ACC112 (cell line): ENCODE measurements at regions not wholly inside any gene's neighbourhood (a gene's known extent, or its start where the extent isn't known, plus 50 kb on each side); places are given as distances from the start of the nearest gene placed in this dataset.
"Not testable (repeated sequence)": the region's sequence is repeated elsewhere in the genome, so short reads cannot be mapped to it uniquely, and the experiment has no call there.

Experiments
- H2AFZ ChIP-seq: fragments of 200-600 bp; sonication (generic); one replicate; pipeline ENCODE4 v1.6.0; 2017; ENCODE audit warnings: antibody characterized with exemption, low read length; ENCODE audit not compliant: unreplicated experiment
- H3K27ac ChIP-seq: fragments of 200-600 bp; sonication (generic); 2 replicates; pipeline ENCODE4 v1.5.1; 2014; ENCODE audit warnings: low read depth, mild to moderate bottlenecking, antibody characterized with exemption, low read length, moderate library complexity
- H3K27me3 ChIP-seq: fragments of 200-600 bp; sonication (generic); 2 replicates; pipeline ENCODE4 v1.6.1; 2014; ENCODE audit warnings: mild to moderate bottlenecking, antibody characterized with exemption, low read length, moderate library complexity, mixed read lengths; ENCODE audit not compliant: insufficient read depth
- H3K36me3 ChIP-seq: fragments of 200-600 bp; sonication (generic); 2 replicates; pipeline ENCODE4 v1.6.1; 2016; ENCODE audit warnings: mild to moderate bottlenecking, antibody characterized with exemption, low read length, moderate library complexity, mixed read lengths; ENCODE audit not compliant: insufficient read depth
- H3K4me1 ChIP-seq: fragments of 200-600 bp; sonication (generic); one replicate; pipeline ENCODE4 v1.6.1; 2016; ENCODE audit warnings: low read length, mixed read lengths; ENCODE audit not compliant: insufficient read depth, unreplicated experiment, control insufficient read depth
- H3K4me3 ChIP-seq: fragments of 200-600 bp; sonication (generic); 2 replicates; pipeline ENCODE4 v1.5.1; 2014; ENCODE audit warnings: mild to moderate bottlenecking, low read depth, low read length
- H3K79me2 ChIP-seq: fragments of 200-600 bp; sonication (generic); one replicate; pipeline ENCODE4 v1.6.0; 2016; ENCODE audit warnings: low read length; ENCODE audit not compliant: control insufficient read depth, unreplicated experiment, insufficient read depth

- no peak overlapping the region for H3K4me3 ChIP-seq
- H2AFZ ChIP-seq: no peak overlapping the region
These were observed 233.6 kb downstream of the SYT10 start for GRCh38 chr12:33205981-33206380.

GRCh38 chr12:33194389-33194788 lies 245.2 kb downstream of the SYT10 start:
- H3K4me3 ChIP-seq, H3K27me3 ChIP-seq, H3K27ac ChIP-seq, H2AFZ ChIP-seq, H3K4me1 ChIP-seq, H3K36me3 ChIP-seq, H3K79me2 ChIP-seq: not testable (repeated sequence)

More at GRCh38 chr12:33205981-33206380, 233.6 kb downstream of the SYT10 start:
- peaks cover 4% of the 10 kb centered on the region; the same call in 1 of the 2 replicates for H3K27me3 ChIP-seq
- H3K4me1 ChIP-seq: no peaks in the 10 kb centered on the region
- H3K36me3 ChIP-seq: no peaks in the 10 kb centered on the region
- H3K27ac ChIP-seq: no peak overlapping the region
- no peaks in the 10 kb centered on the region for H3K79me2 ChIP-seq

GRCh38 chr12:33192226-33192625 lies 247.4 kb downstream of the SYT10 start:
- H3K4me3 ChIP-seq: no peak overlapping the region
- no peaks in the 10 kb centered on the region for H3K4me1 ChIP-seq
- no peaks in the 10 kb centered on the region for H3K27me3 ChIP-seq
- no peak overlapping the region for H2AFZ ChIP-seq
- H3K36me3 ChIP-seq: no peaks in the 10 kb centered on the region
- no peaks in the 10 kb centered on the region for H3K79me2 ChIP-seq
- H3K27ac ChIP-seq: no peak overlapping the region

- Histone ChIP-seq H2AFZ (no peak overlapping the region), H3K36me3 (no peaks in the 10 kb centered on the region), H3K4me3 (no peak overlapping the region), H3K27ac (no peak overlapping the region), H3K4me1 (no peaks in the 10 kb centered on the region), H3K79me2 (no peaks in the 10 kb centered on the region), H3K27me3 (no peaks in the 10 kb centered on the region)
These were observed 252.2 kb downstream of the SYT10 start for GRCh38 chr12:33187409-33187808.

- Histone ChIP-seq H3K36me3 (no peaks in the 10 kb centered on the region), H3K4me1 (no peaks in the 10 kb centered on the region), H3K27me3 (no peaks in the 10 kb centered on the region), H3K79me2 (no peaks in the 10 kb centered on the region), H2AFZ (no peak overlapping the region), H3K27ac (no peak overlapping the region), H3K4me3 (no peak overlapping the region)
These were observed 255.5 kb downstream of the SYT10 start for GRCh38 chr12:33184161-33184560.

GRCh38 chr12:33182485-33182884 lies 257.1 kb downstream of the SYT10 start:
- Histone ChIP-seq H3K36me3 (no peaks in the 10 kb centered on the region), H3K79me2 (no peaks in the 10 kb centered on the region), H3K4me3 (no peak overlapping the region), H2AFZ (no peak overlapping the region), H3K4me1 (no peaks in the 10 kb centered on the region), H3K27ac (no peak overlapping the region), H3K27me3 (no peaks in the 10 kb centered on the region)

GRCh38 chr12:33180918-33181317 lies 258.7 kb downstream of the SYT10 start:
- H3K27me3 ChIP-seq: no peaks in the 10 kb centered on the region
- no peaks in the 10 kb centered on the region for H3K36me3 ChIP-seq
- no peak overlapping the region for H3K27ac ChIP-seq
- H2AFZ ChIP-seq: no peak overlapping the region
- H3K4me3 ChIP-seq: no peak overlapping the region
- H3K4me1 ChIP-seq: no peaks in the 10 kb centered on the region
- no peaks in the 10 kb centered on the region for H3K79me2 ChIP-seq

- not testable (repeated sequence) for H3K27me3 ChIP-seq, H3K4me1 ChIP-seq, H3K36me3 ChIP-seq, H3K4me3 ChIP-seq, H3K27ac ChIP-seq, H3K79me2 ChIP-seq, H2AFZ ChIP-seq
These were observed 269.7 kb upstream of the PKP2 start for GRCh38 chr12:33166260-33166659.

GRCh38 chr12:33156042-33156441 lies 259.5 kb upstream of the PKP2 start:
- no peaks in the 10 kb centered on the region for H3K79me2 ChIP-seq
- no peak overlapping the region for H3K27ac ChIP-seq
- no peaks in the 10 kb centered on the region for H3K4me1 ChIP-seq
- no peak overlapping the region for H3K4me3 ChIP-seq
- H2AFZ ChIP-seq: no peak overlapping the region
- no peaks in the 10 kb centered on the region for H3K36me3 ChIP-seq
- H3K27me3 ChIP-seq: no peaks in the 10 kb centered on the region

- not testable (repeated sequence) for H3K27ac ChIP-seq, H3K79me2 ChIP-seq, H3K4me3 ChIP-seq, H3K4me1 ChIP-seq, H2AFZ ChIP-seq, H3K27me3 ChIP-seq, H3K36me3 ChIP-seq
These were observed 250.7 kb upstream of the PKP2 start for GRCh38 chr12:33147292-33147691.

GRCh38 chr12:33129500-33129899 lies 232.9 kb upstream of the PKP2 start:
- peaks cover 2% of the 10 kb centered on the region; the same call in 1 of the 2 replicates for H3K27me3 ChIP-seq
- H2AFZ ChIP-seq: no peak overlapping the region
- H3K4me1 ChIP-seq: no peaks in the 10 kb centered on the region
- no peak overlapping the region for H3K27ac ChIP-seq
- H3K79me2 ChIP-seq: no peaks in the 10 kb centered on the region
- no peak overlapping the region for H3K4me3 ChIP-seq
- H3K36me3 ChIP-seq: no peaks in the 10 kb centered on the region
